GM12891 (cell line): ENCODE measurements at regions not wholly inside any gene's neighbourhood (a gene's known extent, or its start where the extent isn't known, plus 50 kb on each side); places are given as distances from the start of the nearest gene placed in this dataset.

ENCODE experiments used
- DNase-seq: peaks from one replicate; pipeline ENCODE4 v3.0.0; 2011; ENCODE audit warnings: low spot score; ENCODE audit not compliant: insufficient read length
- FAIRE-seq: peaks from 2 replicates; lab custom pipeline; 2011; peaks lifted over from hg19 to GRCh38; lab: Jason Lieb, UNC
- PAX5 ChIP-seq: IDR thresholded peaks from 2 replicates; pipeline ENCODE4 v1.6.1; 2011; ENCODE audit warnings: low read length, moderate library complexity, mild to moderate bottlenecking; ENCODE audit not compliant: insufficient read depth, severe bottlenecking
- POLR2A ChIP-seq: IDR thresholded peaks from 2 replicates; pipeline ENCODE4 v1.6.1; 2011; ENCODE audit warnings: low read depth, low read length, control low read depth
- POLR2AphosphoS5 ChIP-seq: IDR thresholded peaks from 2 replicates; pipeline ENCODE4 v1.6.1; 2011; ENCODE audit warnings: low read depth, low read length, control low read depth
- POU2F2 ChIP-seq: IDR thresholded peaks from 2 replicates; pipeline ENCODE4 v1.6.1; 2011; ENCODE audit warnings: low read depth, mild to moderate bottlenecking, control low read depth, low read length, moderate library complexity
- SPI1 ChIP-seq: IDR thresholded peaks from 2 replicates; pipeline ENCODE4 v1.6.1; 2011; ENCODE audit warnings: low read depth, low read length, control low read depth
- TAF1 ChIP-seq: IDR thresholded peaks from 2 replicates; pipeline ENCODE4 v1.6.1; 2011; ENCODE audit warnings: low read depth, low read length, control low read depth

DNA sequence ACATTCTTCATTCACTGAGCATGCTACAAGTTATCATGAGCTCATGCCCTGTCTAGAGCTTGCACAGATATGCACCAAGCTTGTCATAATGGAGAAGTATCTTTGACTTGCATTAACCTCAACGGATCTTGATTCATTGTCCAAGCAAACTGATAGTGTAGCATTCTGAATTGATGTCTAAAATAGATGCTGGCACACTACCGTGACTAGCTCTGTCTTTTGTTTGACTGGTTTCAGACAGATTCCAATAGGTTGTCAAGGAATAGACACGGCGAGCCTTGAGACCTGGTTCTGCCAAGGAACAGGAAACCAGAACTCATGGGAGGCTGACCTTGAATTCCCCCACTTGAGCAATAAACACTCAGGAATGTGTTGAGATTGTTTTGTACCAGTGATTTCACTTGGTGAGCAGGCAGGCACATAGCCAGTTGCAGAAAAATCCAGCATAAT, 1153.1 kb upstream of the GJE1 start:
- no peak for DNase-seq
- no peak for TF ChIP-seq POLR2A
- no peak for TF ChIP-seq POLR2AphosphoS5
- TF ChIP-seq PAX5: no peak
- TF ChIP-seq TAF1: no peak
- no peak for TF ChIP-seq SPI1
- TF ChIP-seq POU2F2: no peak
- no peak for FAIRE-seq

DNA sequence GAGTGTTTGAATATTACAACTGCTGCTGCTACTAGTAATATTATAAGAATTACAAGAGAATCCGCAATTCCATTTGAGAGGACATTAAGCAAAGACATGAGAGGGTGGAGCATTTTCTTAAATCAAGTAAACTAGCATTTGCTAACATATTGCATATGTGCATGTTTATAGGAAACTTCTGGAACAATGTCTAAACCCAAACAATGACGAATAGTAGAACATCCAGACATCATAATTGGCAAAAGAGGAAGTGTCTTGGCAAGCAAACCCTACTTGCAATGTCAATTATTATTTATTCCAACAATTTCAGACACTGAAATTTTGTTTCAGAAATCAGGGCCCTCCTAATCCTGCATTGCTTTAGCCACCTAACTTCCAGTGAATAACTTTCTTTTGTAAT, 1155.3 kb upstream of the GJE1 start:
- FAIRE-seq (no peak), DNase-seq (no peak)
- TF ChIP-seq SPI1 (peak; percentile 47; the same call in 1 of the 2 replicates), POU2F2 (no peak)

DNA sequence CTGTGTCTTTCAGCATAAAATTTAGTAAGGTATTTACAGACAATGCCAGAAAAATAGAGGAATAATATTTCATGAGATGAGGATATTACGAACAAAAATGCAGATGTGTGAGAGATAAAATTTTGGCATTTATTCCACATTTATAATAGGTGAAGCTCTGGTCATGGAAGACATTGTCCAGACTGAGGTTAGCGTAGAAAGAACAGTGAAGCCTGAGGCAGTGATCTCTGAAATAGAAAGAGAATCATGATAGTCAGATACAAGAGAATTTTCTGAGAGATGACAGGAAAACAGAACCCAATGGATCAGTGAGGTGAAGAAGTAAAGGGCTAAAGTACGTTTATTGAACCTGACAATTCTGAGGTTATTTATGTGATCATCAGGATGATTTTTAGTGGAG, 1155.9 kb upstream of the GJE1 start:
- TF ChIP-seq POLR2AphosphoS5 (no peak), SPI1 (no peak), PAX5 (no peak), POLR2A (no peak), TAF1 (no peak)
- FAIRE-seq: no peak

DNA sequence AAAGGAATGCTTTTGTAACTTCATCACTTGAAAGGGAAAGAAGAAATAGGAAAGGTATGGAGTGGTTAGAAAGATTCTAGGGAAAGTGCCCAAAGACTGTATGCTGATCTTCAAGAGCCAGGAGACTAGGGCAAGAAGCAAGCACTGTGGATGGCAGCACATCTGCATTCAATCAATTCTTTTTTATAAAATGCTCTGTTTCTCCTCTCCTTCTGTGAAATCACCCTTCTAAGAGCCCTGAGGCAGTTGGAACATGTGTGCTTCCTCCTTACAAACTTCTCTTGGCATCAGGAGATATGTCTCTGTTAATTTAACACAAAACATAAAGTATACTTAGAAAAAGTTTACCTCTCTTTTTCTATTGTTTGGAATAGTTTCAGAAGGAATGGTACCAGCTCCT, 1162.2 kb upstream of the GJE1 start:
- DNase-seq: no peak
- FAIRE-seq: no peak
- no peak for TF ChIP-seq TAF1
- no peak for TF ChIP-seq POLR2A
- TF ChIP-seq SPI1: no peak
- TF ChIP-seq POU2F2: no peak

More for the DNA sequence above, 1155.9 kb upstream of the GJE1 start:
- DNase-seq: no peak

DNA sequence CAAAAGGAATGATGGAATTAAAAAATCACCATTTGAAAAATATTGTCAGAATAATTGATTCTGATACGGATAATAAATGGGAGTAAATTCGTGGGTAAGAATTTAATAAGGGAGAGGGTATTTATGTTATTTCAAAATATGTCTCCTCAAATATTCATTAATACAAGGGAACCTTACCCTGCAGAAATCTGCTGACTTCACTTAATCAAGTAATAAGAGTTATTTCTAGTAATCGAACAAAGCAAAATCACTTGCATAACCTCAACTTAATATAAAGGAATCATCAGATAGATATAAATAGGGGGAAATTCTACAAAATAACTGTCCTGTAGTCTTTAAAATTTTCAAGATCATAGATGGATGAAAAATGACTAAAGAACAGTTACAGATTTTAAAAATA, 1164.7 kb upstream of the GJE1 start:
- TF ChIP-seq SPI1 (no peak), POLR2A (no peak), POU2F2 (no peak), TAF1 (no peak), PAX5 (no peak)
- no peak for FAIRE-seq
- DNase-seq: no peak

DNA sequence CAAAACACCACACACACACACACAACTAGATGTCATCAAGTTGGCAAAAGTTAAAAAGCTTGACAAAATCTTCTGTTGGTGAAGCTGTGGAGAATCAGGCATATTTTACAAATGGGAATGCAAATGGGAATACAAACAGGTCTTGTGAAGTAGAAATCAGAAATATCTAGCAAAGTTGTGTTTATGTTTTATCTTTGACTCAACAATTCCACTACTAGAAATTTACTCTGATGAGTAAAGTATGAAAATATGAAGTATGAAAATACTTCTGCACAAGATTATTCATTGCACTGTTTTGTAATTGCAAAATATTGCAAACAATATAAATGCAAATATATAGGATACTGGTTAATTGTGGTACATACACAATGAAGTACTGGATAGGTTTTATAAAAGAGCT, 1166.0 kb upstream of the GJE1 start:
- no peak for DNase-seq
- no peak for FAIRE-seq
- TF ChIP-seq POLR2AphosphoS5 (no peak), TAF1 (no peak), PAX5 (no peak), SPI1 (no peak), POU2F2 (no peak), POLR2A (no peak)

DNA sequence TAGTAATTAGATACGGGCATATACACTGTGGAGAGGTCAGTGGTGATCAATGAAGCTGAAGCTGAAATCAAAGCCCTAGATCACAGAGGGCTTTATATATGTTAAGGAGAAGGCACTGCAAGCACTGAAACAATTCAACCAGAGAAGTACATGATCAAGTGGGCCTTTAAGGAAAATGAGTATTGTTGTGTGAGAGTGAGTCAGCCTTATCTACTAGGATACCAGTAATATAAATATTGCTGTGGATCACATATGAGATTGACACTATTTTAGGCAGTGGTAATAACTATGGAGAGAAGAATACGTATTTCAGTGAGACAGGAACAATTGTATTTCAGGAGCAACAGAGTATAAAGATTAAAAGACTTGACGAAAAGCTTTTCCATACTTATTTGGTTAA, 1172.2 kb upstream of the GJE1 start:
- DNase-seq (no peak), FAIRE-seq (no peak)
- no peak for TF ChIP-seq POU2F2
- TF ChIP-seq POLR2A: no peak
- TF ChIP-seq PAX5: no peak
- TF ChIP-seq TAF1: no peak
- no peak for TF ChIP-seq POLR2AphosphoS5
- TF ChIP-seq SPI1: no peak

DNA sequence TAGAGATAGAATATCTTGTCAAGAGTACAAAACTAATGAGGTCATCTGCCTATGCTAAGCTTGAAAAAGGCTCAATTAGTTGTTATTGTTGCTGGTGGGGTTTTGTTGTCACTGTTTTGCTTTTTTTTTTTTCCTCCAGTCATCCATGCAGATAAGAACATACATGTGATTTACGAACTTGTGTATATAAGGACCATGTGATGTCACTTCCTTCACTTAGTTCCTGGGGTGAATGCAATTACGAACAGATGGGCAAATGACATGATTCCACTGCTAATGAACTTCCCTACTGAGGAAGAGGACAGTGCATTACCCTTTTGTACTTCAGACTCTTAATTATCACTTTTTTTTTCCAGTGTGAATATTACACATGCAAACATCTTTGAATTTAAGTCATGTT, 1175.3 kb upstream of the GJE1 start:
- DNase-seq (no peak), FAIRE-seq (no peak)
- TF ChIP-seq PAX5: no peak
- no peak for TF ChIP-seq POLR2A
- TF ChIP-seq POLR2AphosphoS5: no peak

DNA sequence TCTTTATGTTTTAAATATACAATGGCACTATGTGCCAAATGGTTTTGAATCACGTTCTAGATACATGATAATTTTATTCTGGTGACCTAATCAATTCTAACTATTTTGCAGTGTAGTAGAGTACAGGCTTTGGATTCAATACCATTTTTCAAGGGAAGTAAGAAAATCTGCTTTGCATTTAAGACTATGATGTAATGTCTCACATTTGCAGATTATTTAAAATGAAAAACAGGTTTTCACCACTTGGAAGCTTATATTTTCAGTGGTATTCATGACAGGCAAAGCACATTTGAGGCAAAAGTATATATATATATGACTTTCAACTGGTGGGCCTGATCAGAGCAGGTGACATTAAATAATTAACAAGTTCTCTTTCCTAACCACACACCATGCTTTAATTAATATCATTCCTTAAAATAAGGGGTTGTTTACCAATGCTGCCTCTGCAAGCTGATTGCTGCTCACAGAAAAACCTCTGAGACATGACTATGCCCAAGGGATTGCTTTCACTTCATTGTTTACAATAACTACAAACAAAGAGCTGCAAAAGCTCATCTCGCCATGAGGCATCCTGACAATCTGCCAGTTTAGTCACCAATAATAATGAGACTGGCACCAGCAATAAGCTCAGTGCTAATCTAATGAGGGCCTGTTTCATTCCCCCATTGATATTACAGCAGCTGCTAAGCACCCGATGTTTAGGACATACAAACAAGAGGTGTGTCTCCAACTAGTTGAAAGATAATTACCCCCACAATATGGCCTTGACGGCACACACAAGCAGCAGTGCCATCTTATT, 1176.0 kb upstream of the GJE1 start:
- no peak for FAIRE-seq
- DNase-seq: no peak

DNA sequence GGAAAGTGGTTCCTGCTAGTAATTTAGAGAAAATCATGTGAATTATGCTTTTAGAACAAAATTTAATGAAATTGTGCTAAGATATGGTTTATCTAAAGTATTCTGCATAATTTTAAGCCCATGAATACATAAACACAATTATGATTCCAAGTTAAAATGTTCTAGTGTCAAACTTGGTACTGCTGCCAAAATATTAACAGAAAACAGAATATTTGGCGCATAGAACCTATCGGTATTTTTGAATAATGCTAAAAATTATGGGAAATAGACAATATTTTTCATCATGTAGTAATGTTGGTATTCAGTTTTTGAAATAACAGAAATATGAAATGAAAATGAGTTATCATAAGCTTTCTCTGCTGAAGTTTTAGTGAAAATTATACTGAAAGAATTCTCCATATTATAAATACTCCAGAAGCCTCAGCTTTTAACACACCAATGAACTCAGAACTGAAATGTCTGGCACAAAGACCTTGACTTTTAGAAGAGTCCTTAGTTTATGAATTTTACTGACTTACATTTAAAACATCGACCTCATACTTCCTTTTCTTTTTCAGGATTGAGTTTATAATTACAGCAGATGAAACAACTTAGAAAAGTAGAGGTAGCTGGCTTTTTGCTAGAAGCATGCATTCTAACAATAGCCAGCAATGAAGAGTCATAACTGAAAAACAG, 1192.3 kb upstream of the GJE1 start:
- no peak for TF ChIP-seq POLR2AphosphoS5
- no peak for TF ChIP-seq SPI1
- TF ChIP-seq PAX5: no peak
- no peak for TF ChIP-seq POLR2A
- TF ChIP-seq TAF1: no peak
- no peak for TF ChIP-seq POU2F2
- FAIRE-seq (no peak), DNase-seq (no peak)

More for the DNA sequence above, 1176.0 kb upstream of the GJE1 start:
- no peak for TF ChIP-seq SPI1
- no peak for TF ChIP-seq POU2F2

DNA sequence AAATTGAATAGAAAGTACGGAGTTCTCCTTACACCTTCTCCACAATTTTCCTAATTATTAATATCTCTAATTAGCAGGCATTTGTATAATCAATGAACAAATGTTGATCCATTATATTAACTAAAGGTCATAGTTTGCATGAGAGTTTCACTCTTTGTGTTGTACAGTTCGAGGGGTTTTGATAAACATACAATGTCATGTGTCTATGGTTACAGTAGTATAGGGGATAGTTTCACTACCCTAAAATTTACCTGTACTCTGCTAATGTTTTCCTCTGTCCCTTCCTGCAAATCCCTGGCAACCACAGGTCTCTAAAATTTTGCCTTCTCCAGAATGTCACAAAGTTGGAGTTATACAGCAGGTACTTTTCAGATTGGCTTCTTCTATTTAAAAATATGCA, 1199.8 kb upstream of the GJE1 start:
- FAIRE-seq: no peak
- peak; percentile 24; the same call in 1 of the 2 replicates for TF ChIP-seq SPI1
- no peak for TF ChIP-seq TAF1
- DNase-seq: no peak
